T1000 (cell line): ENCODE measurements at regions not wholly inside any gene's neighbourhood (a gene's known extent, or its start where the extent isn't known, plus 50 kb on each side); places are given as distances from the start of the nearest gene placed in this dataset.

Experiments used
- DNase-seq: peaks from one replicate; lab custom pipeline; 2025; ENCODE audit warnings: mixed read lengths; lab: John Stamatoyannopoulos, UW

DNA sequence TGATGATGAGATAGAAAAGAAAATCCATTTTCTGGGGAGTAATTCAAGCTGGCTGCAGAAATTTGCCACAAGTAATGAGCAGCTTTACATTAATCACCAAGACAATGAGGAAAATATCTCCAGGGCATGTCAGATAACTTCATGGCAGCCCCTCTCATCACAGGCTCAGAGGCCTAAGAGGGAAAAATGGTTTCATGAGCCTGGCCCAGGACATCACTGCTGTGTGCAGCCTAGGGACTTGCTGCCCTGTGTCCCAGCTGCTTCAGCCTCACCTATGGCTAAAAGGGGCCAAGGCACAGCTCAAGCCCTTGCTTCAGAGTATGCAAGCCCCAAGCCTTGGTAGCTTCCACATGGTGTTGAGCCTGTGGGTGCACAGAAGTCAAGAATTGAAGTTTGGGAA lies 161.7 kb downstream of the OPA1 start:
- DNase-seq, result no peak

DNA sequence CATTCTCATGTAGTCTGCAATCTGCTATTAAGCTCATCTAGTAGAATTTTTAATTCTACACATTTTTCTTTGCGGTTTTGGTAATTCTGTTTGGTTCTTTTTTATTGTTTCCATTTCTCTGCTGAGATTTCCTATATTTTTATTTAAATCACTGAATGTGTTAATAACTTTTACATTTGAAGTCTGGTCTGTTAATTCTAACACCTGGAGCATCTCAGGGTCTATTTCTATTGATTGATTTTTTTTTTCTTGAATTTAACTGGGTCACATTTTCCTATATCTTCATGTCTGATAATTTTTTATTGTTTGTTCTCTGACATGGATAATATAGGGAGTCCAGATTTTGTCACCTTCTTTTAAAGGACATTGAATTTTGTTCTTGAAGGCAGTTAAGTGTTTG lies 163.5 kb downstream of the OPA1 start:
- no peak for DNase-seq

DNA sequence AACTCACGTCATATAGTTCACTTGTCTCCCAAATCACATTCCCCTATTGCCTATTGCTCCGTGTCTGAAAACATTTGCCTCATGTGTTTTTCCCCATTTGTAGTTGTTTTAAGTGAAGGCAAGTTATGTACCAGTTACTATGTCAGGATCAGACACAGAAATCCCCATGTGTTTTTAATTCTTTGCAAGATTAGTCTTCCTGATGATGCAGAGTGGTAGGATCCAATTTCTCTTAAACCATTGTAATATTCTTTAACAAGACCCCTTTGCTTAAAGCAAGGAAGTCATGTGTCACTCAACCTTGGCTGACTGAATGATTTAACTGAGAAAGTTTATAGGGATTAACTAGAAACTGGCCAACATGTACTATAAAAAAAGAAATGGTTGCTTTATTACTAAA lies 164.4 kb downstream of the OPA1 start:
- no peak for DNase-seq

DNA sequence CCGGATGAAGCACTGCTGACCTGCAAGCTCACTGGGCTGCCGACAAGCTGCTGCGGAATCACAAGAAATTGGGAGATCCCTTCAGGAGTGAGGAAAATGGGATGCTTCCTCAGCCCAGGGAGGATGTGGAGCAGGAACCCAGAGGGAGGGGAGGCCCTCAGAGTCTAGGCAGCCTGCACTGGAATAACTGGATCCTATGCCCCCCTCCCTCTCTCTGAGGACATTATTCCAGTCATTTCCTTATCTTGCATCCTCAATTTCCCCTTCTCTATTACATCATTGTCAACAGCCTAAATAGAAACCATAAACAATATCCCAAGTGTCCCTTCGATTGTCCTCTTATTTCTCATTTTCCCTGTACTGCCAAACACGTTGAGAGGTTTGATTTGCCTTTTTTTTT lies 169.0 kb downstream of the OPA1 start:
- no peak for DNase-seq

DNA sequence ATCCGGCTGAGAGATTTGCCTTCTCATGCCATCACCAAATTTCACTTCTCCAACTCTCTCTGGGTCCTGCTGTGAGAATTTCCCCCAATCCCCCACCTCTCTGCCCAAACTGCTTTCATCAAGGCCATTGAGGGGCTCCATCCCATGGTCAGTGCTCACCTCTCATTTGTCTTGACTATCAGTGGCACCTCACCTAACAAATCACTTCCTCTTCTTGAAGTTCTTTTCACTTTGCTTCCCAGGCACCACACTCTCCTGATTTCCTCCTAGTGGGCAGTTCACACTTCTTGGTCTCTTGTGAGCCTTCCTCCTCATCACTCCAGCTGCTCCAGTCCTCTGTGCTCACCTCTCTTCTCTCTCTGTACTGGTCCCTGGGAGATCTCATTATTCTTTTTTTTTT lies 169.6 kb downstream of the OPA1 start:
- no peak for DNase-seq

DNA sequence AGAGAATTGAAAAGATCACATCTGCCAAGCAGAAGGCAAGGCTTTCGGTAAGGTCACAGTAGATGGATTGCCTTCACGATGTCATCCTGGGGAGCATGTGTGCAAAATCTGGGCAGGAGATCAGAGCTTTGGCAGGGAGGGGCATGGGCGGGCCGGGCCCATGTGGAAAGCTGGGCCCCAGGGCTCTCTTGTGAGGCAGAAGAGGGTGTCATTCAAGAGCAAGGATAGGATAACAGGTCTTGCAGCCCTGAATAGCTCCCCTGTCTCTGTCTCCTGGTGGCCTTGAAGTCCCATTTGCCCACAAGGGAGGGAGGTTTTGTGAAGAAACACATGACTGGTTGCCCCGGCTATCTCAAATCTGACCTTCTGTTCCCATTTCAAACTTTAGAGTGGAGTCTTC lies 172.0 kb downstream of the OPA1 start:
- no peak for DNase-seq

DNA sequence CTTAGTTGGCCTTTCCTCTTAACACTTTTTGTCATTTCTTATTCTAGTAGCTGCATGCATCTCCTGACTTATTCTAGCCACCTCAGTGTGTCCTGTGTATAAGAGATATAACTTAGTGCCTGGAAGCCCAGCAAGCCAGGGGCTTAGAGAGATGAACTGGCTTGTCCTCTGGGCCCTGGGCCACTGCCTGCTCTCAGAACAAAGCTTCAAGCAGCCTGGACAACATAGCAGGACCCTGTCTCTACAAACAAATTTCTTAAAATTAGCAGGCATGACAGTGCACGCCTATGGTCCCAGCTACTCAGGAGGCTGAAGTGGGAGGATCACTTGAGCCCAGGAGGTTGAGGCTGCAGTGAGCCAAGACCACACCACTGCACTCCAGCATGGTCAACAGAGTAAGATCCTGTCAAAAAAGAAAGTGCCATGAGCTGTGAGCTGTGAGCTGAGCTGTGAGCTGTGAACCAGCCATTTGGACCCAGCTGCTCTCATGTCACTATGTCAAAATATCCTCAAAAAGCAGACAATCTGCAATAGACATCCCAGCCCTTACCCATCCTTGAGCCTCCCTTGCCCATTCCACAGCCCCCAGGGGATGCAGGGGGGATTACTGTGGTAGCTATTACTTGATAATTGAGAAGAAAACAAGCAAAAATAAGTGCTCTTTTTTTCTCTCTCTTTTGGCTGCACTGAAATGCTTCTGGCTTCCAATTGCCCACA lies 174.5 kb downstream of the OPA1 start:
- DNase-seq, result no peak

DNA sequence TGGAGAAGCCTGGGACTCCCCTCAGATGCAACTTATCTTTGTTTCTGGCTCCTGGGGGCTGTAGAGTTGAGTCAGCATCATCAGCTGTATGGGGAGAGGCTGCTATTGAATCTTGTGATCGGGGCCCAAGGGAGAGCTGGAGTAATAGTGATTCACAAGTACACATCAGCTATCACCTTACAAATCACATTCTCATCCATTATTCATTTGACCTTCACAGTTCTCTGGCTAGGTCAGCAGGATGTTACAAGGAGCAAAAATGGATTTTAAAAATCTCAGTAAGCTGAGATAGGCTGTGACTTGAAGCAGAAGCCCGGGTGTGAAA lies 175.0 kb downstream of the OPA1 start:
- no peak for DNase-seq

DNA sequence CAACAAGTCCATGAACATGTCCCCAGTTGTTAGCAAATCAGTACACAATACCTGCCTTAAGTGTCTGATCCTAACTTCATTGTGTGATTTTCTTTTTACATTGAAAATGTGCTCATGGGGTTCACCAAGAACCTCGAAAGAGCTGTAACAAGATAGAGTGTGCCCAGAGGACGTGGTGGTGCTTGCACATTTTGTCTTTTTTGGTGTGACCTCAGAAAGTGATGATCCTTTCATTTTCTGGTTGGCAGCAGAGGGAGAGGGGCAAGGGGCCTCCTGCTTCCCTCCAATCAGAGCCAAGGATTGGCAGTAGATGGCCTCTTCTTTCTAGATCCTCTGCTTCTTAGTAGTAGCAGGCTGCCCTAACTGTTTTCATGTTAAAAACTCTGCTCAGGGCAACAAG lies 176.4 kb downstream of the OPA1 start:
- DNase-seq, result no peak

DNA sequence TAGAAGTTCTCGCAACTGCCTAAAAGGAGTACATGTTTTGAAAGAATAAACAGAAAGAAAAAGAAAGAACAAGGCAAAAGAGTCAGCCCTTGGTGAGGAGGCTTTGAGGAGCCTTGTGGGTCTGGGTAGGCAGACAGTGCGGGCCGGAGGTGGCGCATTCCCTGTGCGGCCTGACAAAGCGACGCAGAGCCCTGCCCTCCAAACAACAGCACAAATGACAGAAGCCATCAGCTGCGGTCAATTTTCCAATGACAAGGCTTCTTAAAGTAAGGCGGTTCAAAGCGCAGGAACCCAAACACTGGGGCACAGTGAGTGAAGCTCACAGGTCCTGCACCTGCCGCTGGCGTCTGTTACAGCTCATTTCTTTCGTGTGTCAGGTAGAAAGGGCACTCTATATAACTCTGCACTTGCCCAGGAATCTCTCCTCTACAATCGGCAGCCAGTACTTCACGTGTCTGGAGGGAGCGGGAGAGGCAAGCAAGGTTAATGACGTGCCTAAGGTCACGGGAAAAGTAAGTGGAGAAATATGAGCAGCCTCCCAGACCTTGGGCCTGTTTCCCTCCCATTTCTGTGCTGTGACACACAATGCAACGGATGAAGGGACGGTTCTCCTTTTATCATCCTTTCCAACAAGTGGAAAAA lies 178.1 kb downstream of the OPA1 start:
- no peak for DNase-seq

DNA sequence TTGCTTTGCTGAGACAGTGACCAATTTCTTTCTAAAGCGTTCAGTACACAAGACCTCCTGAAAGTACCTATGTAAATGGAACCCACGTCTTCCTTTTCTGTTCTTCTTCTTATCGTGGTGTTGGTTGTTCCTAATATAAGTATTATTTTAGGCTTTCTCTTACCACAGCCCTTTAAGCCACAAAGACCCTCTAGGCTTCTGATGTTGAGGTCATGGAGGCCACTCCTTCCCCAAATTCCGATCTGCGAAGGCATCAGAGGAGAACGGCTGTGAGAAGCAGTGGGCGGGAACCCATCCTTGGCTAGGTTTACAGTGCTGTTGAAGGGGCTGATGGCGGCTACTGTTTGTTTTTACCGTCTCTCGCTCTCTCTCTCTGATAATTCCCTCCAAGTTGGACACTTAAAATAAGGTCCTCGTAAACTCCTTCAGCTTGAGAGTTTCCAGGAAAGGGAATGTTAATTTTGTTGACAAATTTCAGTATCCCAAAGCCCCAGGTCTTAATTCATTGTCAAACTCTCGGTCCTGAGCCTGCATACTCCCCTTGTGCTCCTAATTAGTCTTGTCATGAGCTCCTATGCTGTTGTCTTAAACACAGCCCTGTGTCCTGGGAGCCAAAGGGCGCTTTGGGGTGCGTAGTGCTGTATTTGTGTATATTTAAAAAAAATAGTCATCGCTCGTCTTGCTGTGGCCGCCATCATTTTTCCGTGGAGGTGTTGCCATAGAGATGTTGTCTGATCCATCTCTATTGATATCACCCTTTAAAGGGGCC lies 178.8 kb downstream of the OPA1 start:
- DNase-seq, result no peak

DNA sequence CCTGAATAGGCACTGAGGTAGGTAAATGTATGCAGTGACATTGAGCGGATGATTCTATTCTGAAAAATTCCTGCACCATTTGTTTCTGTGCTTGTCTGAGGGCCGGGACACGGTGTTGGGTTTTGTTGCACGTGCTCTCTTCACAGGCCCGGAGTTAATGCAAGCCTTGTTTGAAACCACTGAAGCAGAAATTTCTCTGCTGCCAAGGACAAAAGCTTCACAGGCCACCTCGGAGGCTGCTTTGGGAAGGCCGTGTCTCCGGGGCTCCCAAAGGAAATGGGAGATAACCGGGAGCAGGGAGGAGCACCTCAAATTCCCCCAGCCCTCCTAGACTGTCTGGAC lies 179.4 kb downstream of the OPA1 start:
- no peak for DNase-seq

DNA sequence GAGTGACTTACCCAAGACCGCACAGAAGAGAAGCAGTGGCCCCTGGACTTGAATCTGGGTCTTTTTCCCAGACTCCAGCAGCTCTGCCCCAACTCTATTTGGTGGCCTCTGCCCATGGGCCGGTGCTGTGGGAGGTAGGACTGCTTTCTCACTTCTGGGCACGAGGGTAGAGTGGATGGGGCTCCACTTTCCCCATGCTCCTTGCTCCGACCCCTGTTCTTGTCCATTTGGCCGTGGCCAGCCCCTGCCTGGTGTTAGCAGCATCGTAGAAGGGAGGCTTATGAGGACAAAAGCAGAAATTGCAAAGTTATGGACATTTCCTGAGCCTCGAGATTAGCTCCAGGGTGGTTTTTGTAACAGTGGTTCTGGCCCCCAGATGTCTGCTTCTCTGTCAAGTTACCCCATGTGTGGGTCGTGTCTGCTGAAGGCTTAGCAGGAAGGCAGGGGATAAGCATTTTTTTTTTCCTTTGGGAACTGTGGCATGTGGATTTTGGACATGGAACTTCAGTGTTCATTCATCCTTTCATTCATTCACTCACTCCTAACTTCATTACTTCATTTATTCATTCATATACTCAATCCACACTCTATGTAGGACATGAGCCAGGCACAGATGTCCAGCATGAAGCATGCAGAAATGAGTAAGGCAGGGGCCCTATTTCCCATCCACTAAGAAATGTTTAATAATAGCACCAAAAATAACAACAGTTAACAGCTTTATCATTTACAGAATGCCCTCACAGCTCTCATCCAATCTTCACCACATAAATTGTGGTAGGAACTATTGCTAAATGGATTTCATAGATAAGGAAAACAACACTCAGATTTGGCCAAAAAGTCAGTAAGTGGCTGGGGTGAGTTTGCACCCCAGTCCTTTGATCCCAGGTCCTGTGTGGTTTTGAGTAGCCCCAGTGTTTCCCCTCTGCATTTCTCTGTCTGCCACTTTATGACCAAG lies 180.5 kb downstream of the OPA1 start:
- no peak for DNase-seq

DNA sequence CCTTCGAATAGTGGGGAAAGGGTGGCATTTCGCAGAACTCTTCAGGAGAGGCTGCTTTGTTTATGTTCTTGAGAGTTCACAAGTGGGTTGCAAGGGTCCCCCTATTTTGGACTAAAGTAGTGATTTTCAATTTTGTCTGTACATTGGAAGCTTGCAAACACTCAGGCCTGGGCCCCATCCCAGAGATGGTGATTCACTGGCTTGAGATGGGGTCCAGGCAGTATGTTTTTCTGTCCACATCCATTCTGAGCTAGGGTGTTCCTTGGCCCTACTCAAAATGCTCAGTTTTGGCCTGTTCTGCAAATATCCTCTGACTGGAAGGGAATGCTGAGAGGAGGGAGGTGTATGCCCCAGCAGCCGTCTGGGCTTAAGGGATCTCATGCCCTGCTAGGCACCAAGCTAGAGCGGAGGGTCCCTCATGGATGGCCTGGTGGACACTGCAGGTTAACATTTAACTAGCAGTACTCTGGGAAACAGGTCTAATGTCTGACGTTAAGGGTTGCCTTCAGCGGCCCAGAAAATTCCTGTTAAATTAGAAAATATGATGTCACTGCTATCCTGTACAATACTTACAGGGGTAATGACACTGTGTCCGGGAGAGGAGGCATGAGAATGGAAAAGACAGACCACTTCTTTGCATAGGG lies 181.4 kb downstream of the OPA1 start:
- DNase-seq, result no peak

DNA sequence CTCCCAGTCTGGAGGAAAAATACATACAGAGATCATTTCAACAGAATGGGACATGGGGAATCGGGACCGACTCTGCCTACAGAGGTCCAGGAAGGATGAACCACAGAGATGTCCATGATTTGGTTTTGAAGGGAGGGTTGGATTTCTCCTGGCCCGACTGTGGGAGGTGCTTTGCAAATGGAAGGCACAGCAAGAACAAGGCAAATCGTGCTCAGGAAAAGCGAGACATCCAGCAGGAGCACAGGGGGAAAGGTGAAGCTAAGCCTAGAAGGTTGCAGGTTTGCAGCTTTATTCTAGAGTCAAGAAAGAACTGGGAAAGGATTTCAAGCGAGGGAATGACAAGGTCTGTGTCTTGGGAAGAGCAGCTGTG lies 181.9 kb downstream of the OPA1 start:
- no peak for DNase-seq

DNA sequence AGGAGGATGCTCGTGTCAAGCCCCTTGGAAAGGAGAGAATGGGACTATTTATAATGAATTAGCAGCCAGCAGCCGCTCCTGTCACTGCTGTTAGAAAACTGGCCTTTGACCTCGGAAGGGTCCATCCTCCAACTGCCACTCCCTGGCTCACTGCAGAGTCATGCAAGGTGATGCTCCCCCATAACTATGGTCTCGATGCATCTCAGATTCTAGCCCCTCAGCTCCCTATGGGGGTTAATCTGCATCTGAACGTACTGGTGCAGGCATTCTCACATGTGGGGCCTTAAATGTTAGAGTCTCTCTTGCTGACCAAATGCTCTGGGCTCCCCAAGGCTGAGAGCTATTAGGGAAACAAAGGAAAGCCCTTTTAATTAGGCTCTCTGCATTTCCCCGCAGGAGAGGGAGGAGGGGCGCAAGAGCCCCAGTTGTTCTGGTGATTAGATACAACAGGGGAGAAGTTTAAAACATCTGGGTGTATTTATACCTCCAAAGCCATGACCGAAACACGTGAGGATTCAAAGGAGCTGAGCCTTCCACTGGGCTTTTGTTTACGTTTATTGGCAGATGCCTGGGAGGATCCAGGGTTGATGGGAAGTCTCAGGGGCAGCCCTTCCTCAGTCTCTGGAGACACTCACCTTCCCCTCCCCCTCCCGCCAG lies 182.5 kb downstream of the OPA1 start:
- DNase-seq, result no peak

DNA sequence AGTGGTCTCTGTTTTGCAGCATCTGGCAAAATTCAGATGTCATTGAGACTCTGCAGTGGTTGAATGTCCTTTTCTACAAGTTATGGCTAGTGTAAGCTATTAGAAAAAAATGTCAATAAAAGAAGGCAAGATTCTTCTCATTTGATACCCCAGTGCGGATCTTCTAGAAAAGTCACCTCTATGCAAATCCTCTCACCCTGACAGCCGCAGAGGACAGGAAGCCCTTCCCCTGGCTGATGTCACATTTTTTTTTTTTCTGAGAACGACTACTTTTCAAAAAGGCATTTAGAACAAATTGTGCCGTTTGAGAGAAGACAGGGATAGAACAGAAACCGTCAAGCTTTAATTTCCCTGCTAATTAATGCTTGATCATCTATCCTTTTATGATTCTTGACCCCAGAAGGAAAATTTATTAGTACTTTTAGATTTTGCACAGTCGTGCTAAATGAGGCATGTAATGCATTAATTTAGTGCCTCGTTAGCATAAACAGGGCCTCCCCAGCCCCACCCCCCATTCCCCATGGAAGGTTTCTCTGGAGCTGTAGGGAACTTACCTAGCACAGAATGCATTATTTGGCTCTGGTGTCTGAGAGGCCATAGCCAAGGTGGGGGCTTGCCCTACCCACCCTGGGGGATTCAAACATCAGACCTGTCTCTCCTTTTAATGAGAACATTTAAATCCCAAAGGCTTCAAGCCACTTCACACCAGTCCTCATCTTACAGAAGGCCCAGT lies 183.8 kb downstream of the OPA1 start:
- no peak for DNase-seq

DNA sequence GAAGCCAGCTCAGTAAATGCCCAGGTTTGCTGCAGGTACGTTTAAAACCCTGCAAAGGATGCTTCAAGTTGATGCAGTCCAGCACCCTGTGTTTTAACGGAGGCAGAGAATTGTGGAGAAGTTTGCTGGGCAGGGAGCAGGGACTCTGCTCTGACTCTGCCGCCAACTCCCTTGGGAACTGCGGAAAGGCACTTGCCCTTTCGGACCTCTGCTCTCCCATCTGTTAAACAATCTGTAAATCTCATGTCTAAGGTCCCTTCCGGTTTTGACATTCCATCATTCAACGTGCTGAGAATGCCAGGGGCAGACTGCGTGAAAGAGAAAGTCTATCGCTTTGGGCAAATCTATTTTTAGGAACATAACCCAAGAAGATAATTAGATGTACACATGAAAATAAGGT lies 184.5 kb downstream of the OPA1 start:
- no peak for DNase-seq

DNA sequence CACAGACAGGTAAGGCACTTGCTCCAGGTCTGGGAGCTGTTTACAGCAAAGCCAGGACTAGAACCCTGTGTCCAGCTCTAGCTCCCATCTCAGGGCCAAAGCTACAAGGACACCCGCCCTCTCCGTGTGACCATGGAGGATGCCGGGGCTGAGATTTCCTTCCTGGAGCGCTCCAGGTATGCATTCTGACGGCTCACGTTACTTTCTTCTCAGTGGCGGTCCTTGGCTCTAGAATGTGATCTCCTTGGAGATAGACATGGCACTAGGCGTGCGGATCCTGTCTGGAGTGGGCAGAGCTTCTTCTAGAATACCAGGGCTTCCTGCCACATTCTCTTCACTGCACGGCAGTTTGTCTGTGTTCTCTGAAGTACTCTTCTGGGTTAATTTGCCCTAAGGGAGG lies 185.7 kb downstream of the OPA1 start:
- DNase-seq, result no peak

DNA sequence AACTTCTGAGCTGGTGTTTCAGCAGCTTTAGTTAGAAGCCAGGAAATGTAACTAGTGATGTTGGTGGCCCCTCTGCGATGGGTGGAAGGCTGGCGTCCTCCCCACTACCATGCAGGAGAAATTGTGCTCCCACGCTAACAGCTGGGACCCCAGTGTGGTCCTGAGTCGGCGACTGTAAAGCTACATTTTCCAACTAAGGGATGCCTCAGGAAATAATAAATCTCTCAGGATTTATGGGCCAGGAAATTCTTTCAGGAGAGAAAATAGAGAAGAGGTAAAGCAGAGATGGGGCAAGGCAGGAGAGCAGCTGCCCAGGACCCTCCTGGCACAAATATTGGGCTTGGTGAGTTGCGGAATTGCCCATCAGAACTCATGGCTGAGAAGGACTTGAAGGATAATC lies 186.9 kb downstream of the OPA1 start:
- no peak for DNase-seq

DNA sequence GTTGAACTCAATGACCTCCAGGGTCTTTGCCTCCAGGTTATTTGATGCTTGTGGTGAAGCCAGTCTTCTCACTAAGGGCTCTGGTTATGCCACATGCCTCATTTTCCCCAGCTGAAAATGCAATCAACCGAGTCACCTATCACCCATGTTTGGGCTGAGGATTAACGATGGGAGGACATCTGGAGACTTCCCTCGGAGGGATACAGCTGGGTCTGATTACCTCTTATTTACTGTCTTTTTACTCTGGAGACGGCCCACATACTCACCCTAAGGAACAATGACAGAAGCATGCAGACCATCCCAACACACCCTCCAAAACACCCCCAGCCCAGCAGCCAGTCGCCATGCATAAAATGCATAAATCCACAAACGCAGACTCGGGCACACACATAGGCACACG lies 187.4 kb downstream of the OPA1 start:
- DNase-seq, result no peak
